Activated gamma-delta T cell treated with Interleukin-2 at 50 U/mL for 16 hours (primary cell): ENCODE measurements at regions not wholly inside any gene's neighbourhood (a gene's known extent, or its start where the extent isn't known, plus 50 kb on each side); places are given as distances from the start of the nearest gene placed in this dataset.

Experiments used
- DNase-seq: peaks from one replicate; pipeline ENCODE4 v3.0.0-alpha.2; 2020

DNA sequence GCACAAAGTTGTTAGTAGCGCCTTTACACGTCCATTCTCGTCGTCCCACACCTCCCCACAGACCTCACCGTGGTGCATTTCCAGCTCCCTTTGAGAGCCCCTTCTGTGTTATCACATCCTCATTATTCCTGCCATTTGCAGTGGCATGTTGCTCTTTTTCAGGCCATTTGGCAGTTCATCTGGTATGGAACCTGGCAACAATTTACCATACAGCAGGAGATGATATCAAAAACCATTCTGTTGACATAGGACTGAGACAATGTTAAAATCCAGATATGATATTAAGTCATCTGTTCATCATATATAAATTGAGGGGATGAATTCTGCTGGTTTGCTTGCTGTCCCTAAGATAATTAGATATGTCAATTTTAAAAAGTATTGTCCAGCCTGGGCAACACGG is 83.0 kb downstream of the TMEM174 start:
- DNase-seq = no peak

DNA sequence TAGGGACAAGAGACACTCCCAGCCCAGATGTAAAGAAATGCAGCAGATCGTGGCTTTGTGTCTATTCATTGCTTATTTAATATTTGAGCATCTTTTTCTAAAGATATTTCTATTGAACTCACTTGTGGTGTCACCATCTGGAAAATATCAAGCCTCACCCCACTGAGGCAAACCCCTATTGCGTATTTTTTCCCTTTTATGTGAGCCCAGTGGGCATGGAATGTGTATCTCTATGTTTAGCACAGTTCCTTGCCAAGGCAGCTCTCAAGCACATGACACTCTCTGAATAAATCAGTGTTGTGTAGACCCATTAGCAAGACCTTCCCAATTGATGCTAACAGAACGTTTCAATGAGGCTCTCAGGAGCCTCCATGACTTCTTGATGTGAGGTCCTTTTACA is 81.6 kb downstream of the TMEM174 start:
- DNase-seq = no peak

DNA sequence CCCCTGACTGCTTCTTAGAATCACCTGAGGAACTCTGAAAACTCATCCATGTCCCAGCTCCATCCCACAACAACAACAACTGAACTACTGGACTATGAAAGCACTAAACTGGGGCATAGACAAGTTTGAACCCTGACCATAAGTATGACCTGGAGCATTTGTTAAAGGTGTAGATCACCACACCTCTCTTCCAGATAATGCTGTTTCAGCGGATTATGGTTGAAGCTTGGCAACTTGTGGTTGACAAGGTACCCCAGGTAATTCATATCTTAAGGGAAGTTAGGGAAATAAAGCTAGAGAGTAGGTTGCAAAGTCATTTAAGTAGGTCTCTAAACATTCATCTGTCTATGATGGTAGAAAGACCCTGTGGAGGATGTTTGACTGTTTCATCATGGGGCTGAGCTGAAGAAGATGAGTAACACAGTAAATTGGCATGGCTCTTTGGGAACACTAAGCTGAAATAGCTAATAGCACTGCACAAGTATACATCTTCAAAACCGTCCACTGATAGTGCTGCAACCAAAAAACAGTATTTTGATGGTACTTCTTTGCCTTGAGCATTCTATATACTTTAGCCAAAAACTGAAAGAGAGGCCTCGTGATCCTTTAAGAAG is 80.2 kb downstream of the TMEM174 start:
- no peak for DNase-seq

DNA sequence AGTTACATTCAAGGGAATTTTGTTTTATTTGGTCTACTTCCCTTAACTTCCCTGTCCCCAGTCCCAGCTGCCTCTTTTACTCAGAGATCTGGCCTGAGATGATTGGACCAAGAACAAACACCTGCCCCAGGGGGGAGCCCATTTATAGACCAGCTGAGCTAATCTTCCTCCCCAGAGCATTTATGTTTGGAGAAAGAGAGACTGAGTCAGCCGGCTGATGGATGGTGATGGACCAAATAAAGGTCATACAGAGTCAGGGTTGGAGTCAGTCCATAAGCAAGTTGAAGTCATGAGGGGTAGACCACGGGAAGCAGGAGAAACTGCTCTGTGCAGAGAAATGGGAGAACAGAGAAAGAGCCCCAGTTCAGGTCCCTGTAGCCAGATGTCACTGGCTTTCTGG is 77.7 kb downstream of the TMEM174 start:
- no peak for DNase-seq

DNA sequence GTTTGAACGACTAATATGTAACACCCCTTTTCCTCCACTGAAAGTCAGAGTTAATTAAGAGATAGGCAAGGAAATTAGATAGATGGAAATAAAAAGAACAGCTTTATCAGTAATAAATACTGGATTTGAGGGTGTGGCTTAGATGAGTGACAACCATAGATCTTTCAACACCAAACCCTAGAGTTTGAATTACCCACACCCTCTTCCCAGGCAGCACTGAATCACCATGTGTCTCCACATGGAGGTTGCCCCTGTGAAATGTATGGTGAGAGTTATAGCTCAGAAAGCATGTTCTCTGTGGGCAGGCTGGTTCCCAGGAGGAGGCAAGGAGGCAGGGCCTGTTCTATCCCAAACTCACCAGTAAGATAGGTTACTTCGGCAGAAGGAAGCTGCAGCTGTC is 69.7 kb downstream of the TMEM174 start:
- no peak for DNase-seq

DNA sequence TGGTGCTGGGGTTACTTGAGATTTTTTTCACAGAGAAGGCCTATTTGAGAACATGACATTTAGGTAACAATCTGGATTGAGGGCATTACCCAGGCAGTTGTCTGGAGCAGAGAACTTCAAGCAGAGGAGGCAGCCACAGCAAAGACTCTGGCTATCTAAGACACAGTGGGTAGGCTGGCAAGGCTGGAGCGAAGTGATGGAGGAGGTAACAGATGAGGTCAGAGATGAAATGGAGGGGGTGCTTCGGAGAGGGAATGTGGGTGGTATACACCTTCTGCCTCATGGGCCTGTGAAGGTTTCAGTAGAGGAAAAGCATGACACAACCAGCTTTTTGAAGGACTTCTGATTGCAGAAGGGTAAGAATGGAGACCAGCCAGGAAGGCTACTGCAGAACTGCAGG is 65.9 kb downstream of the TMEM174 start:
- DNase-seq = no peak

DNA sequence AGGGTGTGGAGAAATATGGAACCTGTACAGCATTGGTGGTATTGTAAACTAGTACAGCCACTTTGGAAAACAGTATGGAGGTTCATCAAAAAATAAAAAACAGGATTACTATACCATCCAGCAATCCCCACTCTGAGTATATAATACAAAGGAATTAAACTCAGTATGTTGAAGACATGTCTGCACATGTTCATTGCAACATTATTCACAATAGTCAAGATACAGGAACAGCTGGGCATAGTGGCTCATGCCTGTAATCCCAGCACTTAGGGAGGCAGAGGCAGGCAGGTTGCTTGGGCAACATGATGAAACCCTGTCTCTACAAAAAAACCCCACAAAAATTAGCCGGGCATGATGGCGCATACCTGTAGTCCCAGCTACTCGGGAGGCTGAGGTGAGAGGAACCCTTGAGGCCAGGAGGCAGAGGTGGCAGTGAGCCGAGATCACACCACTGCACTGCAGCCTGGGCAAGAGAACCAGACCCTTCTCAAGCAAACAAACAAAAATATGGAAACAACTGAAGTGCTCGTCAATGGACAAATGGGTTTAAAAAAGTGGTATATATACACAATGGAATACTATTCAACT is 63.6 kb downstream of the TMEM174 start:
- no peak for DNase-seq

DNA sequence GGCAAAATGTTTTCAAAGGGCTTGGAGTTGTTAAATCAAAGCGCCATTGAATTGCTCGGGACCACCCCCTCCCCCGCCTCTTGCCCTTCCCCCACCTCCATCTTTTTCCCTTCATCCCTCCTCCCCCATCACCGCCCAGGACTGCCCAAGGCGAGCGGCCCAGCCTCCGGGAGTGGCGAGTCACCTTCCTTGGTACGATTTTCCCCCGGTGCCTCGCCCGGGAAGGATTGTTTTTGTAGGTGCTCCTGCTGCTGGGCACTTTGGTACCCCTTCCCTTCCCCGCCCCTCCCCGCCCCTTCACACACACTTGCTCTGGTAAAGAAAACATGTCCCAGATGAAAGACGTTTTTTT is 61.2 kb downstream of the TMEM174 start:
- DNase-seq = no peak

DNA sequence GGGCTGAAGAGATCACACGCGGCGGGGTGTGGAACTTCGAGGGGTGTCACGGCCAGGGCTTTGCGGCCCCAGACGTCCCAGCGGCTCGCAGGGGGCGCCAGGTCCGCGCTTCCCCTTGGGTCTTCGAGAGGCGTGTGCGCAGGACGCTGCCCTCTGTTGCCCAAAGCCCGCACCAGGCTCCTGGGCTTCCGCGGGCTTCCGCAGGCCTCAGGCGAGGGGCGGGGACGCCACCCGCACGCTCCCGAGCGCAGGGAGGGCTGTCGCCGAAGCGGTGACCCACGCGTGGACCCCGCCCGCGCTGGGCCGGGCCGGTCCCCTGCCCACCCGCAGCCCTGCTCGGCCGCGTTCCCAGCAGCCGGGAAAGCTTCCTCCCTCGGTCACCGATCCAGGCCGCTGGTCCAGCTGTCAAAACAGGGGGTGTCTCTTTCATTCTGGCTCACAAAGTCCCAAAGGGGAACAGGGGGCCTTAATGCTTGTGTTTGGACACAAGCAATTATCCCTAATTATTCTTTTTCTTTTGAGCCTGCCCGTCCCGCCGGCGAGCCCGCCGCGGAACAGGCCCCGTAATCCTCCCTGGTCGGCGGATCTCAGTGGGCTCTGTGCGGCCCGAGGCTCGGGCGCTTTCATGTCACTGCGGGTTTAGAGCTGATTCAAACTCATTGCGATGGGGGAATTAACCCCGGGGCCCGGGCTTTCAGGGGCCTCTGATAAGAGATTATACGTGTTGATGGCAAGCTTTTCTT is 60.6 kb downstream of the TMEM174 start:
- DNase-seq = no peak

DNA sequence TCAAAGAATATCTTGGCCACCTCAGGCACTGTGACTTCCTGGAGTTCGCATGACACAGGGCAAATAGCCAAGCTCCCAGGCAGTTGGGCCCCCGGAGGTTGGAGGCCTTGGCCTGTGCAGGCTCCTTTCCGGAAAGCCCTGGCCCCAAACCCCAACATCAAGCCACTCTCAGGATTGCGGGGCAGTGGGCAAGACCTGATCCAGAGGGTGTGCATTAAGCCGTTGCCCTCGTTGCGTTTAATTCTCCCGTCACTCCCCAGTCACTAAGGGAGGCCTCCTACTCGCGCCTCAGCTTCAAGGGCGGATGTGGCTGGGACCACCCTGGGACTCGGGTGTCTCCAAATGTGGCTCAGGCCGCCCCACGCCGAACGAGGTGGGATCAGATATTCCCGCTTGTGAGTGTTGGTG is 60.1 kb downstream of the TMEM174 start:
- no peak for DNase-seq

DNA sequence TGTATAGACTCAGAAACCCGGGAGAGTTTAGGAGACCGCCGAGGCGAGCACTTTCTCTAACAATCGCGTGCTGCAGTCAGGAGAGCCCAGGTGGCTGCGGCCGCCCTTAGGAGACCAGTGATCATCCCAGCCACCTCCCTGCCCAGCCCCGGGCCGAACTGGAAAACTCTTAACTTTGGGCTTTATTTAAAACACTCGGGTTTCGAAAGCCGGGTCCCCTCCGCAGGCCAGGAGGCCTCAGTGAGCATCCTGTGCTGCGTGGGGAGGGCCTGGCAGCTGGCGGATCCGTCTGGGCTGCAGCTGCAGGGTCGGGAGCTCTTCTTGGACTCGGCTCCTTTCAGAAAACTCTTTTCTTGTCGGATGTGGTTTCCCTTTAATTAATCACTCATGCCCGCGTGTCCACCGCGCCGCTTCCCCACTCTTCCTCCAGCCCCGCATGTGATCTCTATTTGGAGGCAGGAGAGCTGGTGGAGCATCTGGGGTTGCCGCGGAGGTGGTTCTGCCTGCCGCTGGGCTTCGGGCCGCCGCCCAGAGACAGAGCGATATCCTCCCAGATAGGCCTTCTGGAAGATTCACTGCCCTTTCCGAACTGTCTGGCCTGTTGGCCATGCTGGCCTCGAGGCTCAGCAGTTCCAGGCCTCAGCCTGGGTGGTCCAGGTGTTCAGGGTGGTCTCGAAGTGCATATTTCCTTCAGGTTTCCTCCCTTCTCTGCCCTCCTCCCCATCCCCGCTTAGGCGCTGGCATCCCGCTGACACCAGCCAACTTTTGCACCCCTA is 59.5 kb downstream of the TMEM174 start:
- no peak for DNase-seq

DNA sequence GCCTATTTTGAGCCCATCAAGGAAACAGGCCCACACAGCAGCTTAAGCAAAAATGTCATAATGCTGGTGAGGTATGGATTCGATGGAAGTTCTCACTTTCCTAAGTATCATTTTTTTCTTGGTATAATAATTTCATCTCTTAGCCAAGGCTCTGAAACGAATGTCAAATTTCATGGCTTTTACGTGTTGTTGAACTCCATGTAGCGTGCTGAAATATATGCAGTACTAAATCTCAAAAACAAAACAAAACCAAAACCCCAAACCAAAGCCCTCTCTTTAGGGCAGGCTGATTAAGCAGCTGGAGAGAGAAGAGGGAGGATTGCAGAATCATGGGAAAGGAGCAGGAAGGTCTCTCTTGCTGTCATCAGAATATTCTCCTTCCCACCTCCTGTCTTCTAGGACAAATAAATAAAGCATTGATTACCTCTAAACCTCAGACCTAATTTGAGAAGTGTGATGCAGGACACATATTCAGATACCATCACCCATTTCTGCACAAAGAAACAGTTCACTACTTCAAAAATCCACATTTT is 58.3 kb downstream of the TMEM174 start:
- DNase-seq = no peak

DNA sequence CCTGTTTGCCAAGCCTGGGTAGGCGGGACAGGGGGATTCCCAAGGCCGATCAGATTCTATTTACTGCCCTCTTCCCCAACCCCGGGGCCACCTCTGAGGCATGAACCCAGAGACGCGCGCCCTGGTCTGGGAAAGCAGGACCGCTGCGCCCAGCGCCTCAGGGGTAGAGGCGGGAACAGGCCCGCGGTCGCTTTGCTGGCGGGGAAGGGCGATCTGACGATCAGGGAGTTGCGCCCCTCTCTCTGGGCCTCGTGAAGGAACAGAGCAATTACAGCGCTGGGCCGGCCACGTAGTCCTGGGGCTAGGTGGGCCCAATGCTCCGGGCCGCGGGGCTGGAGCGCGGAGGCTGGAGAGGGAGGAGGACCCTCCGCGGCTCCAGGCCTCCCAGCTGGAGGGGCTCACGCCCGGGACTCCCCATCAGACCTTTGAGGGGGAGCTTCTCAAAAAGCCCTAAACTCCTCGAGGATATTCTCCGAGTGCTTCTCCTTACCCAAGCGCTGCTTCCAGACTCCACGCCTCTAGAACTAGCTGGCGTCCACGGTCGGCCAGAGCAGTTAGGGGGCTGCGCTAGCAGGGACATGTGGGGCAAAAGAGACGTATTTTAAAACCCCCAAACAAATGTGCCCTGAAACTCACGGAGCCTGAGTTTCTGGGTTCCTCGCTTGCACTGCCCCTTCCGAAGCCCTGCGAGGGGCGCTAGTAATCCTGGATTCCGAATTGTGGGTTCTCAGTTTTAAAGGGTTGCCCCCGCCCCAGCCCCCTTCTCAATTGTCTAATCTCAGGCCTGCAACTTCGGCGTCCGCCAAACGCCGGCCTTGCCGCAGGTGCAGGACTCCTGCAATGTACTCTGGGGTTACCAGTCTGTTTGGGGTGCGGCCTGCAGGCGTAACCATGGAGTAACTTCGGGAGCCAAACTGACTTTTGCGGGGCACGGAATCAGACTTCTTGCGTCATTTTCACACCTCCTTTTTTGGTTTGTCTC is 57.6 kb downstream of the TMEM174 start:
- DNase-seq = no peak

DNA sequence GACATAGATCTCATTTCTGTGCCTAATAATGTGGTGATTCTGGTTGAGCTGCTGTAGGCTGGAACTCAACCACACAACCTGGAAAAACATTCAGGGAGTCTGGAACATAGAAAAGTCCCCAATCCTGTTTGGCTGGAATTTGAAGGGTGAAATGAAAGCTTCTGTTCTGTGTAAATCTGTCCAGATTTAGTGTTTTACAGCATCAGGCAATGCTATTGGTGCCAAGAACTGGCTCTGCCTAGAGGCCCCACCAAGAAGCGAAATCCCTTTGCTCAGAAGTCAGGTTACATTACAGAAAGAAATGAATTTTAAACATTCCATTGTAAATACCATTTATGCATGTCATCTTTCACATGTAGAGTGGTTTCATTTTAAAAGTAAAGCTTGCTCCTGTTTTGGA is 56.3 kb downstream of the TMEM174 start:
- DNase-seq = no peak

DNA sequence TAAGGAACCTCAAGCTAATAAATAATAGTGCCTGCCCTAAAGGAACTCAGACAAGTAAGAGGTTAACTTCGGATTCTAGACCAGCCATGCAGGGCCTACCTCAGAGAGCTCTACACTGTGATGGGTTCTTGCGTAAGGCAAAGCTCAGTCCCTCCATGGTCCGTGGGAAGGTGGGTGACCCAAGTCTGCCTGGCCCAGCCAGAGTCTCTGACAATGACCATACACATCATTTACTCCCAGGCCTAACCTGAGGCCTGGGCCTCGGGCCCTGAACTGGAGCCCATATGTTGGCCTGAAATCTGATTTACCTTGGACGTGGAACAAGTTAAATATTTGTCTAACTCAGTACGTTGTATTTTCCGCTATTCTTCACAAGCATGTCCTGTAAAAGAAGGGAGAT is 55.1 kb downstream of the TMEM174 start:
- DNase-seq = no peak
